PC-9 (cell line): ENCODE measurements at regions not wholly inside any gene's neighbourhood (a gene's known extent, or its start where the extent isn't known, plus 50 kb on each side); places are given as distances from the start of the nearest gene placed in this dataset.

ENCODE experiments used
- CTCF ChIP-seq: fragments of 200-600 bp; sonication (generic); conservative IDR thresholded peaks from 2 replicates; pipeline ENCODE4 v1.6.1; 2017; ENCODE audit warnings: mixed run types, antibody characterized with exemption, mild to moderate bottlenecking, moderate library complexity
- EZH2 ChIP-seq: fragments of 200-600 bp; sonication (generic); IDR thresholded peaks from 2 replicates; pipeline ENCODE4 v1.8.0; 2017; ENCODE audit warnings: antibody characterized with exemption, low read depth

GRCh38 chr13:44229371-44230030 lies 144.1 kb upstream of the SERP2 start:
- TF ChIP-seq CTCF (no peak), EZH2 (no peak)
